ENCODE measurements at regions not wholly inside any gene's neighbourhood (a gene's known extent, or its start where the extent isn't known, plus 50 kb on each side); places are given as distances from the start of the nearest gene placed in this dataset.

DNA sequence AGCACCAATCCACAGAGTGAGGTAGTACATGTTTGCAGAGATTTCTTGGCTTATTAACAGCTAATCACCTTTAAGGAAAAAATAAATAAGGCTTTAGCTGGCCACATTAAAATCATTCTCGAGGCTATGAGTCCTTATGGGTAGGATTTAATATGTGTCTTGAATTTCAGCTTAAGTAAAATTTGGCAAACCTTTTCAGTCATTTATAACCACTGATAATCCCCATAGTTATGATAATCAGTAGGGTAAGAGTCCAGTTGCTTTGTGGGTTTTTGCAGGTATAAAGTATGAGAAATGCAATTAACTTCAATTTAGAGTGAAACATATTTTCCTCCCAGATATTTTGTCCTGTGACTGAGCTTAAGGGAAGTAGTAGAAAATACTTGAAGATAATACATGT lies 1458.9 kb upstream of the FLRT2 start:
- TF ChIP-seq POLR2A (IDR thresholded peaks at IDR 0.05; ENCODE audit: low read depth, low read length) (no peak), POLR2AphosphoS5 (IDR thresholded peaks at IDR 0.05; ENCODE audit: low read depth, low read length) (no peak), TAF1 (IDR thresholded peaks at IDR 0.05; ENCODE audit: borderline replicate concordance, low read depth, low read length) (no peak)
